ENCODE measurements at regions not wholly inside any gene's neighbourhood (a gene's known extent, or its start where the extent isn't known, plus 50 kb on each side); places are given as distances from the start of the nearest gene placed in this dataset.

- Histone ChIP-seq H3K9me3 (replicated peaks in 1 of 3) (no peaks in the 10 kb centered on the region), H3K36me3 (replicated peaks in 1 of 2) (no peaks in the 10 kb centered on the region), H3K27me3 (no peaks in the 10 kb centered on the region), H3K4me1 (replicated peaks in 1 of 2) (no peaks in the 10 kb centered on the region), H3K4me3 (no peak overlapping the region), H3K27ac (no peak overlapping the region)
- intact Hi-C loops (cut with DNase I) = no loop called here
- 78 to 87% (median 84%) methylated on average over 2 of the region's 2 CpGs for WGBS, 4 donors
- DNase-seq = no peak
- TF ChIP-seq CTCF (IDR thresholded peaks at IDR 0.05) = no peak
- no peak for TF ChIP-seq POLR2A (IDR thresholded peaks at IDR 0.05)
Measured at GRCh38 chr11:80629466-80629865, 1188.6 kb upstream of the TENM4 start.

GRCh38 chr11:80627364-80627763 lies 1186.5 kb upstream of the TENM4 start:
- DNase-seq = no peak
- intact Hi-C loops (cut with DNase I) = no loop called here
- no peaks in the 10 kb centered on the region for H3K9me3 ChIP-seq (replicated peaks in 1 of 3)
- H3K4me1 ChIP-seq (replicated peaks in 1 of 2) = no peaks in the 10 kb centered on the region
- no peaks in the 10 kb centered on the region for H3K27me3 ChIP-seq
- H3K4me3 ChIP-seq = no peak overlapping the region
- TF ChIP-seq CTCF (IDR thresholded peaks at IDR 0.05) (no peak), POLR2A (IDR thresholded peaks at IDR 0.05) (no peak)
- WGBS, 4 donors = 78 to 90% (median 81%) methylated on average over 1 of the region's 1 CpG
- no peak overlapping the region for H3K27ac ChIP-seq
- no peaks in the 10 kb centered on the region for H3K36me3 ChIP-seq (replicated peaks in 1 of 2)

GRCh38 chr11:80626721-80627120 lies 1185.9 kb upstream of the TENM4 start:
- Histone ChIP-seq H3K4me1 (replicated peaks in 1 of 2) (no peaks in the 10 kb centered on the region), H3K4me3 (no peak overlapping the region), H3K27ac (no peak overlapping the region), H3K36me3 (replicated peaks in 1 of 2) (no peaks in the 10 kb centered on the region), H3K27me3 (no peaks in the 10 kb centered on the region), H3K9me3 (replicated peaks in 1 of 3) (no peaks in the 10 kb centered on the region)
- WGBS, 4 donors = 89 to 92% (median 90%) methylated on average over 4 of the region's 4 CpGs
- intact Hi-C loops (cut with DNase I) = no loop called here
- TF ChIP-seq POLR2A (IDR thresholded peaks at IDR 0.05) (no peak), CTCF (IDR thresholded peaks at IDR 0.05) (no peak)
- DNase-seq = no peak

GRCh38 chr11:80625563-80625962 lies 1184.7 kb upstream of the TENM4 start:
- H3K9me3 ChIP-seq (replicated peaks in 1 of 3) = no peaks in the 10 kb centered on the region
- H3K27ac ChIP-seq = no peak overlapping the region
- H3K36me3 ChIP-seq (replicated peaks in 1 of 2) = no peaks in the 10 kb centered on the region
- no peak for DNase-seq
- TF ChIP-seq POLR2A (IDR thresholded peaks at IDR 0.05) (no peak), CTCF (IDR thresholded peaks at IDR 0.05) (no peak)
- no peaks in the 10 kb centered on the region for H3K27me3 ChIP-seq
- H3K4me3 ChIP-seq = no peak overlapping the region
- no peaks in the 10 kb centered on the region for H3K4me1 ChIP-seq (replicated peaks in 1 of 2)
- WGBS, 4 donors = 39 to 51% (median 48%) methylated on average over 3 of the region's 3 CpGs
- intact Hi-C loops (cut with DNase I) = no loop called here

Measured in adrenal gland (tissue), 9 donors.